ENCODE measurements at regions not wholly inside any gene's neighbourhood (a gene's known extent, or its start where the extent isn't known, plus 50 kb on each side); places are given as distances from the start of the nearest gene placed in this dataset.
"Not testable (repeated sequence)": the region's sequence is repeated elsewhere in the genome, so short reads cannot be mapped to it uniquely, and the experiment has no call there.

GRCh38 chr6:157751547-157752200 lies 71.4 kb upstream of the SNX9 start:
- ChIA-PET POLR2A (no interaction called here), CTCF (no interaction called here)
- H3K36me3 ChIP-seq (replicated peaks in 1 of 2; ENCODE audit: control extremely low read depth in 1 of 2, control insufficient read depth in 1 of 2, extremely low read depth in 1 of 2, insufficient read depth in 2 of 2, low read length in 1 of 2) = no peaks in the 10 kb centered on the region
- Mint-ChIP-seq H3K27ac (no peak overlapping the region), H3K4me1 (peaks cover 33% of the 10 kb centered on the region), H3K9me3 (ENCODE audit: insufficient read depth) (no peaks in the 10 kb centered on the region), H3K27me3 (peaks cover 21% of the 10 kb centered on the region), H3K4me3 (no peak overlapping the region)
- no peak overlapping the region for H3K27ac ChIP-seq (ENCODE audit: low read length in 2 of 2)
- 92% methylated on average over 9 of the region's 10 CpGs for WGBS (ENCODE audit: insufficient coverage)
- no peak overlapping the region for H2AFZ ChIP-seq (ENCODE audit: insufficient read depth, low read depth, low read length, poor library complexity, severe bottlenecking)
- peaks cover 0 to 5% (median 1%) of the 10 kb centered on the region in 4 experiments for H3K27me3 ChIP-seq (replicated peaks in 1 of 4; ENCODE audit: control extremely low read depth in 1 of 4, control insufficient read depth in 3 of 4, insufficient read depth in 4 of 4, low read length in 3 of 4)
- no peak overlapping the region for H3K9ac ChIP-seq (ENCODE audit: low read length)
- H3K4me2 ChIP-seq (replicated peaks; ENCODE audit: low read depth, low read length, poor library complexity, severe bottlenecking) = no peak overlapping the region
- TF ChIP-seq EZH2 (IDR thresholded peaks at IDR 0.05; ENCODE audit: borderline replicate concordance, insufficient read depth, low read depth, low read length, poor library complexity, severe bottlenecking) (no peak), CTCF (IDR thresholded peaks at IDR 0.05) (no peak)
- ATAC-seq (ENCODE audit: low read depth) (no peak), DNase-seq (no peak)
- no peaks in the 10 kb centered on the region for H3K79me2 ChIP-seq (ENCODE audit: control insufficient read depth, insufficient read depth, low read length)
- peaks cover 2 to 4% (median 3%) of the 10 kb centered on the region in 3 donors for H3K9me3 ChIP-seq (ENCODE audit: control extremely low read depth in 1 of 3, control insufficient read depth in 2 of 3, insufficient read depth in 1 of 3, low read length in 2 of 3)
- H3K4me3 ChIP-seq (ENCODE audit: control extremely low read depth in 1 of 5, extremely low read depth in 1 of 5, insufficient read depth in 1 of 5, low read depth in 2 of 5, low read length in 4 of 5) = no peak overlapping the region
- no peaks in the 10 kb centered on the region for H4K20me1 ChIP-seq (ENCODE audit: control insufficient read depth, insufficient read depth, low read length, poor library complexity, severe bottlenecking)
- intact Hi-C loops (cut with micrococcal nuclease) = no loop called here
- H3K4me1 ChIP-seq (ENCODE audit: control insufficient read depth in 2 of 2, insufficient read depth in 2 of 2, low read length in 2 of 2) = peaks cover 6 to 8% of the 10 kb centered on the region in 2 donors

GRCh38 chr6:157752879-157753278 lies 70.2 kb upstream of the SNX9 start:
- ATAC-seq (ENCODE audit: low read depth); H3K79me2 ChIP-seq (ENCODE audit: control insufficient read depth, insufficient read depth, low read length); DNase-seq; H2AFZ ChIP-seq (ENCODE audit: insufficient read depth, low read depth, low read length, poor library complexity, severe bottlenecking); intact Hi-C loops (cut with micrococcal nuclease); H3K27me3 ChIP-seq (replicated peaks in 1 of 4; ENCODE audit: control extremely low read depth in 1 of 4, control insufficient read depth in 3 of 4, insufficient read depth in 4 of 4, low read length in 3 of 4); H3K4me3 Mint-ChIP-seq; H3K4me3 ChIP-seq (ENCODE audit: control extremely low read depth in 1 of 5, extremely low read depth in 1 of 5, insufficient read depth in 1 of 5, low read depth in 2 of 5, low read length in 4 of 5); H3K36me3 ChIP-seq (replicated peaks in 1 of 2; ENCODE audit: control extremely low read depth in 1 of 2, control insufficient read depth in 1 of 2, extremely low read depth in 1 of 2, insufficient read depth in 2 of 2, low read length in 1 of 2); H3K27ac ChIP-seq (ENCODE audit: low read length in 2 of 2); H3K9me3 Mint-ChIP-seq (ENCODE audit: insufficient read depth); H3K9ac ChIP-seq (ENCODE audit: low read length); POLR2A ChIA-PET; H3K4me2 ChIP-seq (replicated peaks; ENCODE audit: low read depth, low read length, poor library complexity, severe bottlenecking); H4K20me1 ChIP-seq (ENCODE audit: control insufficient read depth, insufficient read depth, low read length, poor library complexity, severe bottlenecking); H3K9me3 ChIP-seq (ENCODE audit: control extremely low read depth in 1 of 3, control insufficient read depth in 2 of 3, insufficient read depth in 1 of 3, low read length in 2 of 3); H3K27ac Mint-ChIP-seq: not testable (repeated sequence)
- no CpG with 5 or more reads among the region's 3 CpGs for WGBS (ENCODE audit: insufficient coverage)
- H3K4me1 ChIP-seq (ENCODE audit: control insufficient read depth in 2 of 2, insufficient read depth in 2 of 2, low read length in 2 of 2) = peaks cover 13 to 15% of the 10 kb centered on the region in 2 donors
- CTCF ChIA-PET = interaction anchor here (14.7 kb wide), 1 partner anchor 123 kb away, joined by 340 read pairs; no protein-coding TSS in a partner anchor
- peaks cover 15% of the 10 kb centered on the region for H3K27me3 Mint-ChIP-seq
- peaks cover 44% of the 10 kb centered on the region for H3K4me1 Mint-ChIP-seq

Measured in B cell (primary cell).